Spleen (tissue), 11 donors: ENCODE measurements at regions not wholly inside any gene's neighbourhood (a gene's known extent, or its start where the extent isn't known, plus 50 kb on each side); places are given as distances from the start of the nearest gene placed in this dataset.

Experiments
- DNase-seq: peaks from one replicate; pipeline ENCODE4 v3.0.0-alpha.2; 2020
- H3K27ac ChIP-seq, 8 donors: fragments of 200-600 bp; sonication (generic) in 7 of 8; 1 replicate in 4 of 8; 2 replicates in 4 of 8; pipeline versions ENCODE4 v1.5.0 to v1.8.0; 2016 to 2021; ENCODE audit warnings: inconsistent platforms in 4 of 8, mild to moderate bottlenecking in 4 of 8, moderate library complexity in 1 of 8
- H3K27me3 ChIP-seq, 7 donors: fragments of 200-600 bp; sonication (generic) in 6 of 7; replicated peaks in 1 of 7; 1 replicate in 4 of 7; 2 replicates in 3 of 7; pipeline versions ENCODE4 v1.5.0 to v1.8.0; 2016 to 2021; ENCODE audit warnings: inconsistent platforms in 3 of 7, mild to moderate bottlenecking in 1 of 7
- H3K36me3 ChIP-seq, 6 donors: fragments of 200-600 bp; sonication (generic) in 5 of 6; 1 replicate in 4 of 6; 2 replicates in 2 of 6; pipeline versions ENCODE4 v1.5.0 to v1.8.0; 2016 to 2021; ENCODE audit warnings: inconsistent platforms in 2 of 6
- H3K4me1 ChIP-seq, 6 donors: fragments of 200-600 bp; sonication (generic) in 5 of 6; 1 replicate in 3 of 6; 2 replicates in 3 of 6; pipeline versions ENCODE4 v1.5.0 to v1.8.0; 2016 to 2021; ENCODE audit warnings: inconsistent platforms in 3 of 6
- H3K4me3 ChIP-seq, 8 donors: fragments of 200-600 bp; sonication (generic) in 7 of 8; 1 replicate in 4 of 8; 2 replicates in 4 of 8; pipeline versions ENCODE4 v1.5.0 to v1.8.0; 2016 to 2021; ENCODE audit warnings: inconsistent platforms in 4 of 8, mild to moderate bottlenecking in 4 of 8, moderate library complexity in 2 of 8
- H3K9me3 ChIP-seq, 8 donors: fragments of 200-600 bp; sonication (generic) in 7 of 8; 1 replicate in 4 of 8; 2 replicates in 4 of 8; pipeline versions ENCODE4 v1.5.0 to v1.8.0; 2016 to 2021; ENCODE audit warnings: inconsistent platforms in 4 of 8
- CTCF ChIP-seq, 11 experiments: fragments of 200-600 bp in 7 of 11; fragments of 450-650 bp in 4 of 11; sonication (generic) in 4 of 11; IDR thresholded peaks in 8 of 11; conservative IDR thresholded peaks in 3 of 11; 1 replicate in 7 of 11; 2 replicates in 4 of 11; pipeline versions ENCODE4 v1.4.0 to v1.8.0; 2016 to 2021; ENCODE audit warnings: antibody characterized with exemption in 11 of 11, inconsistent platforms in 4 of 11, mild to moderate bottlenecking in 1 of 11
- POLR2A ChIP-seq, 3 donors: fragments of 450-650 bp; IDR thresholded peaks; one replicate each; pipeline ENCODE4 v1.5.1; 2017; ENCODE audit warnings: antibody characterized with exemption in 3 of 3, mild to moderate bottlenecking in 1 of 3
- POLR2AphosphoS5 ChIP-seq, 3 donors: sonication (generic); formaldehyde crosslinking; IDR thresholded peaks; one replicate each; pipeline ENCODE4 v1.5.1; 2017; ENCODE audit warnings: antibody characterized with exemption in 3 of 3
- WGBS, 5 donors: extraction: QIAGEN DNeasy Blood & Tissue Kit in 3 of 5; methylation state at CpG; one replicate each; pipeline versions ENCODE4 v1.1.5 to v1.1.7; 2013 to 2018; 5-methylcytosine and 5-hydroxymethylcytosine counted together
- intact Hi-C: fragments of 100-400 bp; cut with DNase I; formaldehyde crosslinking; loops from one replicate; pipeline ENCODE4 v1.15.0; 2023; ENCODE audit warnings: low total_unique reads
- donor health status: healthy with polysubstance abuse.
- donor health status: DM: no; HTN: no; CAD: no; lungs with moderate emphysema.
- donor health status: DM: no; HTN: no; CAD: no.
- donor health status: Bipolar disorder and iron deficiency.
- donor health status: healthy.
- donor health status: DM: no; HTN: no; CAD: no.
- donor health status: DM: yes; HTN: yes; CAD: no.

- Histone ChIP-seq H3K27ac (no peak overlapping the region), H3K4me1 (no peaks in the 10 kb centered on the region), H3K4me3 (no peak overlapping the region), H3K9me3 (no peaks in the 10 kb centered on the region), H3K36me3 (no peaks in the 10 kb centered on the region), H3K27me3 (peaks cover 0 to 3% (median 0%) of the 10 kb centered on the region in 7 donors)
- no peak for DNase-seq
- 19 to 50% (median 25%) methylated on average over 1 of the region's 1 CpG for WGBS, 5 donors
- no peak for TF ChIP-seq POLR2A (IDR thresholded peaks at IDR 0.05)
- TF ChIP-seq POLR2AphosphoS5 (IDR thresholded peaks at IDR 0.05) = no peak
- TF ChIP-seq CTCF (IDR thresholded peaks at IDR 0.05 in 8 of 11, conservative IDR thresholded peaks at IDR 0.05 in 3 of 11) = no peak
- intact Hi-C loops = no loop called here
Measured at GRCh38 chr15:61421938-61422337, 192.8 kb upstream of the RORA start.

GRCh38 chr15:61421470-61421869 lies 192.4 kb upstream of the RORA start:
- 87 to 95% (median 91%) methylated on average over 2 of the region's 2 CpGs for WGBS, 5 donors
- intact Hi-C loops = no loop called here
- H3K4me1 ChIP-seq = no peaks in the 10 kb centered on the region

GRCh38 chr15:61420546-61420945 lies 191.4 kb upstream of the RORA start:
- no peak for TF ChIP-seq POLR2AphosphoS5 (IDR thresholded peaks at IDR 0.05)
- TF ChIP-seq CTCF (IDR thresholded peaks at IDR 0.05 in 8 of 11, conservative IDR thresholded peaks at IDR 0.05 in 3 of 11) = no peak
- no peak for TF ChIP-seq POLR2A (IDR thresholded peaks at IDR 0.05)
- no peak overlapping the region for H3K27ac ChIP-seq
- H3K4me1 ChIP-seq = no peaks in the 10 kb centered on the region
- intact Hi-C loops = no loop called here
- no peaks in the 10 kb centered on the region for H3K9me3 ChIP-seq
- no peak overlapping the region for H3K4me3 ChIP-seq
- DNase-seq = no peak
- H3K36me3 ChIP-seq = no peaks in the 10 kb centered on the region
- H3K27me3 ChIP-seq = peaks cover 0 to 3% (median 0%) of the 10 kb centered on the region in 7 donors

More at GRCh38 chr15:61421470-61421869, 192.4 kb upstream of the RORA start:
- Histone ChIP-seq H3K4me3 (no peak overlapping the region), H3K27ac (no peak overlapping the region), H3K9me3 (no peaks in the 10 kb centered on the region), H3K36me3 (no peaks in the 10 kb centered on the region), H3K27me3 (peaks cover 0 to 3% (median 0%) of the 10 kb centered on the region in 7 donors)
- DNase-seq = no peak
- no peak for TF ChIP-seq CTCF (IDR thresholded peaks at IDR 0.05 in 8 of 11, conservative IDR thresholded peaks at IDR 0.05 in 3 of 11)
- TF ChIP-seq POLR2AphosphoS5 (IDR thresholded peaks at IDR 0.05) = no peak
- TF ChIP-seq POLR2A (IDR thresholded peaks at IDR 0.05) = no peak

- no peak for TF ChIP-seq CTCF (IDR thresholded peaks at IDR 0.05 in 8 of 11, conservative IDR thresholded peaks at IDR 0.05 in 3 of 11)
- no peak for TF ChIP-seq POLR2AphosphoS5 (IDR thresholded peaks at IDR 0.05)
- TF ChIP-seq POLR2A (IDR thresholded peaks at IDR 0.05) = no peak
- intact Hi-C loops = no loop called here
Measured at GRCh38 chr15:61415617-61416120, 186.6 kb upstream of the RORA start.

More at GRCh38 chr15:61415617-61416120, 186.6 kb upstream of the RORA start:
- peaks cover 0 to 13% (median 0%) of the 10 kb centered on the region in 7 donors for H3K27me3 ChIP-seq
- H3K36me3 ChIP-seq = no peaks in the 10 kb centered on the region
- WGBS, 5 donors = 64 to 94% (median 80%) methylated on average over 2 of the region's 2 CpGs
- no peaks in the 10 kb centered on the region for H3K4me1 ChIP-seq
- no peak overlapping the region for H3K4me3 ChIP-seq
- DNase-seq = no peak
- no peak overlapping the region for H3K27ac ChIP-seq
- no peaks in the 10 kb centered on the region for H3K9me3 ChIP-seq
